Nephron (organoid): ENCODE measurements at regions not wholly inside any gene's neighbourhood (a gene's known extent, or its start where the extent isn't known, plus 50 kb on each side); places are given as distances from the start of the nearest gene placed in this dataset.
"Not testable (repeated sequence)": the region's sequence is repeated elsewhere in the genome, so short reads cannot be mapped to it uniquely, and the experiment has no call there.

Source experiments
- H3K27ac Mint-ChIP-seq, 3 experiments: 2 replicates each; pipeline ENCODE4 v1.8.0; 2020; ENCODE audit warnings: mixed read lengths in 3 of 3, mild to moderate bottlenecking in 2 of 3, moderate library complexity in 1 of 3
- H3K27me3 Mint-ChIP-seq: 2 replicates; pipeline ENCODE4 v1.8.0; 2021; ENCODE audit warnings: low read depth, mild to moderate bottlenecking, moderate library complexity, mixed read lengths
- H3K36me3 Mint-ChIP-seq: 2 replicates; pipeline ENCODE4 v1.8.0; 2020; ENCODE audit warnings: low read depth, mixed read lengths
- H3K4me1 Mint-ChIP-seq: 2 replicates; pipeline ENCODE4 v1.8.0; 2020; ENCODE audit warnings: mixed read lengths
- H3K4me3 Mint-ChIP-seq, 3 experiments: 2 replicates each; pipeline ENCODE4 v1.8.0; 2020; ENCODE audit warnings: mild to moderate bottlenecking in 3 of 3, mixed read lengths in 3 of 3, moderate library complexity in 2 of 3
- H3K9me3 Mint-ChIP-seq: 2 replicates; pipeline ENCODE4 v1.8.0; 2020; ENCODE audit warnings: mixed read lengths
- TF ChIP-seq, protein P1 (sequence below), 3 experiments: fragments of 200-600 bp; sonication (generic); IDR thresholded peaks; one replicate each; pipeline ENCODE4 v1.5.0; 2021; ENCODE audit warnings: antibody characterized with exemption in 3 of 3; ENCODE audit not compliant: unreplicated experiment in 3 of 3

DNA sequence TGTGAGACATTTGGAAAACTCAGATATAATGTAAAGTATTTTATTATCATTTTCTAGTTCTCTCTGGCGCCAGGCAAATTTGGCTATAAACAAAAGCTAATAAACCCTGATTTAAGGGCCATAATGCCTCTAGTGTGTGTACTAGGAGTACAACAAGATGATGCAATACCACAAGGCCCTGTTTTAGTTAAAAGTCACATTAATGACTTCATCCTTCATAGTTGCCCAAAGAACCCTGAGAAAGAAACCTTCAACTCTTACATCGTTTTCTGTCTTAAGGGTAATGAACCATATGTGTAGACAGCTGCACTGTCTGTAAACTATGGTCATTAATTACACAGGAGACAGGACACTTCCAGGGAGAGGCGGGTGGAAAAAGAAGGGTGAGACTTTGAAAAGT lies 538.4 kb downstream of the FAM181B start:
- TF ChIP-seq, protein P1, sequence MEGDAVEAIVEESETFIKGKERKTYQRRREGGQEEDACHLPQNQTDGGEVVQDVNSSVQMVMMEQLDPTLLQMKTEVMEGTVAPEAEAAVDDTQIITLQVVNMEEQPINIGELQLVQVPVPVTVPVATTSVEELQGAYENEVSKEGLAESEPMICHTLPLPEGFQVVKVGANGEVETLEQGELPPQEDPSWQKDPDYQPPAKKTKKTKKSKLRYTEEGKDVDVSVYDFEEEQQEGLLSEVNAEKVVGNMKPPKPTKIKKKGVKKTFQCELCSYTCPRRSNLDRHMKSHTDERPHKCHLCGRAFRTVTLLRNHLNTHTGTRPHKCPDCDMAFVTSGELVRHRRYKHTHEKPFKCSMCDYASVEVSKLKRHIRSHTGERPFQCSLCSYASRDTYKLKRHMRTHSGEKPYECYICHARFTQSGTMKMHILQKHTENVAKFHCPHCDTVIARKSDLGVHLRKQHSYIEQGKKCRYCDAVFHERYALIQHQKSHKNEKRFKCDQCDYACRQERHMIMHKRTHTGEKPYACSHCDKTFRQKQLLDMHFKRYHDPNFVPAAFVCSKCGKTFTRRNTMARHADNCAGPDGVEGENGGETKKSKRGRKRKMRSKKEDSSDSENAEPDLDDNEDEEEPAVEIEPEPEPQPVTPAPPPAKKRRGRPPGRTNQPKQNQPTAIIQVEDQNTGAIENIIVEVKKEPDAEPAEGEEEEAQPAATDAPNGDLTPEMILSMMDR (IDR thresholded peaks at IDR 0.05; ENCODE audit: unreplicated experiment in 3 of 3) = no peak
- Mint-ChIP-seq H3K27ac (peak overlapping the region; percentile 11 to 58 (median 50)), H3K9me3 (no peaks in the 10 kb centered on the region), H3K36me3 (no peaks in the 10 kb centered on the region), H3K27me3 (no peaks in the 10 kb centered on the region), H3K4me1 (peaks cover 35% of the 10 kb centered on the region), H3K4me3 (no peak overlapping the region)

DNA sequence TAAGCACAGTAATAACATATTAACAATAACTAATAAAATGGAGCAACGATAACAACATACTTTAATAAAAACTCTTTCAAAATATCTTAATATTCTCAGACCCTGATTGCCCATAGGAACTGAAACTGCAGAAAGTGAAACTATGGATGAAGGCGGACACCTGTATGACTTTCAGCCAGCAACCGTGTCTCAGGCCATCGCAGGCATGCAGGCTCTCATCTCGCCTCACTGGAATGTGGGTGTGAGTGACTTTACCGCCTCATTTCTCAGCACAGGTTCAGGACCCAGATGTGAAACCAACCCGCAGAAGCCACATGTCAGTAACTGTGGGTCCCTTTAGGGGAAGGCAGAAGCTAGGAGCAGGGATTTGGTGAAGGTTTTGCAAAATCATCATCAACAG lies 539.1 kb downstream of the FAM181B start:
- peaks cover 35% of the 10 kb centered on the region for H3K4me1 Mint-ChIP-seq
- H3K27me3 Mint-ChIP-seq = no peaks in the 10 kb centered on the region
- peak overlapping the region in 1 of 3 experiments; percentile 42 for H3K27ac Mint-ChIP-seq
- H3K4me3 Mint-ChIP-seq = no peak overlapping the region
- TF ChIP-seq, protein P1 (IDR thresholded peaks at IDR 0.05; ENCODE audit: unreplicated experiment in 3 of 3) = no peak
- no peaks in the 10 kb centered on the region for H3K36me3 Mint-ChIP-seq
- no peaks in the 10 kb centered on the region for H3K9me3 Mint-ChIP-seq

DNA sequence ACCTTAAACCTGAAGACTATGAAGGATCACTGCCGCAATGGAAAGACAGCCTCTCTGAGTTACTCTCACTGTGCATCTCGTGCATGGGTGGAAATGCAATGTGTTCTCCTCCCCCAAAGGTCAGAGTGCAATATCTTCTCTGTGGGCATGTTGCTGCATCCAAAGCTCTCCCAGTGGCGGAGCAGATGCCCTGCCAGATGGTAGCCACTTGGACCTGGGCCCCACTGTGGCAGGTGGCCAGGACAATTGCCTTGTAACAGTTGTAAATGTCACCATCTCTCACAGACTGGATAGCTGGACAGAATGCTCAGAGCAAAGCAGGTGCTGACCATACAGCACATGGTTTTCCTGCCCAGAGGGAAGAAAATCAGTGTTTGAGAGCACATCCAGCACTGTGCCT lies 542.0 kb downstream of the FAM181B start:
- TF ChIP-seq, protein P1 (IDR thresholded peaks at IDR 0.05; ENCODE audit: unreplicated experiment in 3 of 3) = no peak
- Mint-ChIP-seq H3K9me3 (no peaks in the 10 kb centered on the region), H3K4me1 (peaks cover 34% of the 10 kb centered on the region), H3K4me3 (no peak overlapping the region), H3K36me3 (no peaks in the 10 kb centered on the region), H3K27ac (no peak overlapping the region), H3K27me3 (no peaks in the 10 kb centered on the region)

DNA sequence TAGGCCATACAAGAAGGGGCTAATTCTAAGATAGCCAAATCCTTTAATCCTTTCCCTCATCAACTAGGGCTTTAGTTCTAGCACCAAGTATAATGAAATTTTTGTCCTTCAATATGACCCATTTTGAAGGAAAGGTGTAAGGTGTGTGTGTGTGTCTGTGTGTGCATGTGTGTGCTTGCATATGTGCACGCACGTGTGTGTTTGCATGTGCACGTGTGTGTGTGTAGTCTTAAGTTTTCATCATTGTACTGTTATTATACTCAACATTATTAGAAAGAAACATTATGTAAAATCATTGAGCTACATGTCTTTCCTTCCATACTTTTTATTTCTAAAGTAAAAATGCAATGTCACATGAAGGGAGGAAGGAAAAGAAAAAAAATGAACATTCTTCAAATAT lies 547.7 kb downstream of the FAM181B start:
- TF ChIP-seq, protein P1 (IDR thresholded peaks at IDR 0.05; ENCODE audit: unreplicated experiment in 3 of 3) = no peak
- H3K4me1 Mint-ChIP-seq = no peaks in the 10 kb centered on the region
- no peak overlapping the region for H3K27ac Mint-ChIP-seq
- H3K9me3 Mint-ChIP-seq = no peaks in the 10 kb centered on the region
- H3K36me3 Mint-ChIP-seq = no peaks in the 10 kb centered on the region
- no peaks in the 10 kb centered on the region for H3K27me3 Mint-ChIP-seq
- H3K4me3 Mint-ChIP-seq = no peak overlapping the region

DNA sequence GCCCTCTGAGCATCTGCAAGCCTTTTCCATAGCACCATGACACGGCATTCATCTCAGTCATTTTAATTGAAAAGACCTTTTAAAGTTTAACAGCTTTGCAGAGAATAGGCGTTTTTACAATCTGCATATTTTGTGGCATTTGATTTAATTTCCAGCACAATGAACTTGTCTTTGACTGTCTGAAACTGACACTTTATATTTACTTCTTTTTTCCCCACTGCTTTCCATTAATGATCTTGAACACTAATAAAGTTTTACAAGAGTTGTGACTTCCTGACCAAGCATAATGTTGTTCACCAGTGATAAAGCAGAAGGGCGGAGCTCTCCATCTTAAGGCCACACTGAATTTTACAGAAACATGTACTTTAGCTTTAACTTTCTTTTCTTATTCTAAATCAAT lies 548.7 kb downstream of the FAM181B start:
- TF ChIP-seq, protein P1 (IDR thresholded peaks at IDR 0.05; ENCODE audit: unreplicated experiment in 3 of 3) = no peak
- H3K4me3 Mint-ChIP-seq = no peak overlapping the region
- no peaks in the 10 kb centered on the region for H3K36me3 Mint-ChIP-seq
- H3K27ac Mint-ChIP-seq = no peak overlapping the region
- no peaks in the 10 kb centered on the region for H3K27me3 Mint-ChIP-seq
- peaks cover 3% of the 10 kb centered on the region for H3K9me3 Mint-ChIP-seq
- no peaks in the 10 kb centered on the region for H3K4me1 Mint-ChIP-seq

DNA sequence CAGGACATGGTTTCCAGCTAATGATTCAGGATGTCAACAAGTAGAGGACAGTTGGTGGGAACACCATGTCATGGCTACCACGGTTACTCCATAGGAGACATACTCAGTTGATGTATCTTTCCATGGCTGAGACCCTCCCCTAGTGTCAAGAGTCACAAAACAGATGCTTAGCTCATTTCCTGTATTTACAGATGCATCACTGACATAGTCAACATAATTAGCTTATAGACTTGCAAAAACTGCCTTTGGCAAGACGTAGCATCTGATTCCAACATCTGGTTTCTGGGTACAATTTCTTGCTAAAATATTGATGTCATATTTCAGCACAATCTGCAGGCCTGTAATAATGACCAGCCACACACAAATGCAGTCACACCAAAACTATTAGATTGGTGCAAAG lies 550.3 kb downstream of the FAM181B start:
- Mint-ChIP-seq H3K4me1 (no peaks in the 10 kb centered on the region), H3K4me3 (no peak overlapping the region), H3K27me3 (no peaks in the 10 kb centered on the region), H3K9me3 (peaks cover 6% of the 10 kb centered on the region), H3K36me3 (no peaks in the 10 kb centered on the region), H3K27ac (no peak overlapping the region)
- TF ChIP-seq, protein P1 (IDR thresholded peaks at IDR 0.05; ENCODE audit: unreplicated experiment in 3 of 3) = no peak

DNA sequence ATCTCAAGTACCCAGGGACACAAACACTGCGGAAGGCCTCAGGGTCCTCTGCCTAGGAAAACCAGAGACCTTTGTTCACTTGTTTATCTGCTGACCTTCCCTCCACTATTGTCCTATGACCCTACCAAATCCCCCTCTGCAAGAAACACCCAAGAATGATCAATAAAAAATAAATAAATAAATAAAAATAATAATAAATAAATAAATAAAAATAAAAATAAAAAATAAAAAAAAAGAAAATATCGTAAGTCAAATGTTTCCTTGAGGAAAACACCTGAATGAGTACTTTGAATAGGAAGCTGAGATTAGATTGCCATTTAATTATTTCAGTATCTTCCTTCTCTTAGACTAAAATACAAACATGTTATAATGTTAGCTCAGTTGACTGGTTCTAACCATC lies 551.0 kb downstream of the FAM181B start:
- not testable (repeated sequence) for H3K4me1 Mint-ChIP-seq, H3K4me3 Mint-ChIP-seq, H3K9me3 Mint-ChIP-seq, H3K36me3 Mint-ChIP-seq, H3K27ac Mint-ChIP-seq, H3K27me3 Mint-ChIP-seq

DNA sequence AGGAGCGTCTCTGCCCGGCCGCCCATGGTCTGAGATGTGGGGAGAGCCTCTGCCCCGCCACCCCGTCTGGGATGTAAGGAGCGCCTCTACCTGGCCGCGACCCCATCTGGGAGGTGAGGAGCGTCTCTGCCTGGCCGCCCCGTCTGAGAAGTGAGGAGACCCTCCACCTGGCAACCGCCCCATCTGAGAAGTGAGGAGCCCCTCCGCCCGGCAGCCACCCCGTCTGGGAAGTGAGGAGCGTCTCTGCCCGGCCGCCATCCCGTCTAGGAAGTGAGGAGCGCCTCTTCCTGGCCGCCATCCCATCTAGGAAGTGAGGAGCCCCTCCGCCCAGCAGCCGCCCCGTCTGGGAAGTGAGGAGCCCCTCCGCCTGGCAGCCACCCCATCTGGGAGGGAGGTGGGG lies 551.9 kb downstream of the FAM181B start:
- not testable (repeated sequence) for H3K27ac Mint-ChIP-seq, H3K4me3 Mint-ChIP-seq, H3K9me3 Mint-ChIP-seq, H3K36me3 Mint-ChIP-seq, H3K27me3 Mint-ChIP-seq, H3K4me1 Mint-ChIP-seq
